Osteoblast (primary cell): ENCODE measurements at regions not wholly inside any gene's neighbourhood (a gene's known extent, or its start where the extent isn't known, plus 50 kb on each side); places are given as distances from the start of the nearest gene placed in this dataset.

Experiments
- DNase-seq: peaks from one replicate; pipeline ENCODE4 v3.0.0; 2011; ENCODE audit warnings: low spot score, mixed read lengths; ENCODE audit not compliant: insufficient read length; ENCODE audit errors: missing footprints
- H2AFZ ChIP-seq: 2 replicates; pipeline ENCODE4 v1.6.0; 2011; ENCODE audit warnings: mild to moderate bottlenecking, low read length
- H3K27ac ChIP-seq: 2 replicates; pipeline ENCODE4 v1.5.1; 2011; ENCODE audit warnings: mild to moderate bottlenecking, low read depth, low read length, moderate library complexity
- H3K27me3 ChIP-seq: 2 replicates; pipeline ENCODE4 v1.6.0; 2012; ENCODE audit warnings: mild to moderate bottlenecking, control low read depth, inconsistent platforms, low read length, moderate library complexity; ENCODE audit not compliant: insufficient read depth
- H3K36me3 ChIP-seq: 2 replicates; pipeline ENCODE4 v1.5.1; 2011; ENCODE audit warnings: mild to moderate bottlenecking, low read length, control low read depth, moderate library complexity; ENCODE audit not compliant: insufficient read depth
- H3K4me1 ChIP-seq: 2 replicates; pipeline ENCODE4 v1.5.1; 2011; ENCODE audit warnings: mild to moderate bottlenecking, low read length, control low read depth, moderate library complexity; ENCODE audit not compliant: insufficient read depth
- H3K4me2 ChIP-seq: 2 replicates; pipeline ENCODE4 v1.6.0; 2011; ENCODE audit warnings: mild to moderate bottlenecking, low read length; ENCODE audit not compliant: insufficient read depth
- H3K4me3 ChIP-seq: fragments of 200-600 bp; sonication (generic); 3 replicates; pipeline ENCODE4 v1.5.1; 2012; ENCODE audit warnings: mild to moderate bottlenecking, low read length, inconsistent platforms; ENCODE audit not compliant: insufficient read depth
- H3K79me2 ChIP-seq: 2 replicates; pipeline ENCODE4 v1.6.0; 2012; ENCODE audit warnings: mild to moderate bottlenecking, low read length, control low read depth, inconsistent platforms; ENCODE audit not compliant: insufficient read depth
- H3K9me3 ChIP-seq: 2 replicates; pipeline ENCODE4 v1.5.1; 2011; ENCODE audit warnings: low read depth, low read length, control low read depth
- H4K20me1 ChIP-seq: 2 replicates; pipeline ENCODE4 v1.6.0; 2012; ENCODE audit warnings: mild to moderate bottlenecking, low read length, control low read depth; ENCODE audit not compliant: insufficient read depth
- CTCF ChIP-seq: IDR thresholded peaks from 2 replicates; pipeline ENCODE4 v1.5.1; 2011; ENCODE audit warnings: mild to moderate bottlenecking, low read depth, low read length, moderate library complexity; ENCODE audit errors: extremely low read depth

GRCh38 chrX:39397561-39398199, 596.4 kb downstream of the MID1IP1 start:
- Histone ChIP-seq H3K4me2 (no peak overlapping the region), H3K27me3 (peaks cover 34% of the 10 kb centered on the region), H3K9me3 (no peaks in the 10 kb centered on the region), H3K79me2 (no peaks in the 10 kb centered on the region), H3K27ac (no peak overlapping the region), H4K20me1 (no peaks in the 10 kb centered on the region), H3K4me1 (no peaks in the 10 kb centered on the region), H3K36me3 (no peaks in the 10 kb centered on the region), H2AFZ (no peak overlapping the region), H3K4me3 (no peak overlapping the region)
- DNase-seq: no peak
- TF ChIP-seq CTCF: no peak

- H3K36me3 ChIP-seq: no peaks in the 10 kb centered on the region
- no peak overlapping the region for H3K27ac ChIP-seq
- H2AFZ ChIP-seq: no peak overlapping the region
- no peak for TF ChIP-seq CTCF
- H3K79me2 ChIP-seq: no peaks in the 10 kb centered on the region
- no peaks in the 10 kb centered on the region for H4K20me1 ChIP-seq
- H3K27me3 ChIP-seq: peaks cover 38% of the 10 kb centered on the region
- H3K9me3 ChIP-seq: no peaks in the 10 kb centered on the region
- H3K4me3 ChIP-seq: no peak overlapping the region
- no peaks in the 10 kb centered on the region for H3K4me1 ChIP-seq
- H3K4me2 ChIP-seq: no peak overlapping the region
- DNase-seq: no peak
Measured at GRCh38 chrX:39398215-39398962, 597.1 kb downstream of the MID1IP1 start.

DNA sequence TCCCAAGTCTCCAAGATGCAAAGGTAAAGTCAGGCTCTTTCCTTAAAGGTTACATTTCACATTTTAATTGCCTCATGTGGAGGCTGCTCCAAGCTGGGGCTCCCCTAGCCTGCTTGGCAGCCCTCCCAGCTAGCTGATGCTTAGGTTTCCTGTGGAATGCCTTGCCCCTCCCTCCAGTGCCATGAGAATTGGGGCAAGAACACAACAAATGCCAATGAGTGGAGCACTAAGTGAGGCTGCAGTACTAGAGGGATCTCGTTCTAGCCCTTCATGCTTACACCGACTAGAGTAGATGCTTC, 597.7 kb downstream of the MID1IP1 start:
- Histone ChIP-seq H4K20me1 (no peaks in the 10 kb centered on the region), H3K79me2 (no peaks in the 10 kb centered on the region), H3K4me3 (no peak overlapping the region), H2AFZ (no peak overlapping the region), H3K27me3 (peaks cover 42% of the 10 kb centered on the region), H3K27ac (no peak overlapping the region), H3K4me2 (no peak overlapping the region), H3K4me1 (no peaks in the 10 kb centered on the region), H3K9me3 (no peaks in the 10 kb centered on the region), H3K36me3 (no peaks in the 10 kb centered on the region)
- no peak for TF ChIP-seq CTCF
- DNase-seq: no peak

GRCh38 chrX:39399387-39399786, 598.1 kb downstream of the MID1IP1 start:
- no peaks in the 10 kb centered on the region for H3K79me2 ChIP-seq
- H4K20me1 ChIP-seq: no peaks in the 10 kb centered on the region
- no peak overlapping the region for H3K4me3 ChIP-seq
- no peak overlapping the region for H3K27ac ChIP-seq
- no peak for DNase-seq
- peaks cover 46% of the 10 kb centered on the region for H3K27me3 ChIP-seq
- no peaks in the 10 kb centered on the region for H3K36me3 ChIP-seq
- no peak overlapping the region for H3K4me2 ChIP-seq
- no peak for TF ChIP-seq CTCF
- no peaks in the 10 kb centered on the region for H3K4me1 ChIP-seq
- H3K9me3 ChIP-seq: no peaks in the 10 kb centered on the region
- H2AFZ ChIP-seq: no peak overlapping the region
